ENCODE measurements at regions not wholly inside any gene's neighbourhood (a gene's known extent, or its start where the extent isn't known, plus 50 kb on each side); places are given as distances from the start of the nearest gene placed in this dataset.

DNA sequence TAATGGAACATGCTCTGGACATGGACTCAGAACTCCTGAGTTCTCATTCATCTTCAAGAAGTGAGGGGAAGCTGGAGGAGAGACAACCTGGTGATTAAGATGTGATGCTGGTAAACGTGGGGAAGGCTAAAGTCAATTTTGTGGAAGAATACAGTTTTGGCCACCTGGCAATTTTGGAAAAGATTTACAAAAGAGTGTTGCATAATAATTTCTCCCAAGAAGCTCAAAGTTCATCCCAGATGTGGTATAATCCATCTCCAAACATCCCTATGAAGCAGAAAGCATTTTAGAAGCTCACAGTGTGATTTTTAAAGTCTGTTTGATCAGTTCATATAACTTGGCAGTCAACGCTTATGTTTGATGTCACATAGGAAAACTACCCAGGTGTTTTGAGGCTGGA lies 208.7 kb downstream of the LMX1A start:
- no peak for ATAC-seq
- TF ChIP-seq ZNF565 (CRISPR knock-in tag; conservative IDR thresholded peaks at IDR 0.05; ENCODE audit: low read depth) (no peak), TOX (CRISPR knock-in tag; IDR thresholded peaks at IDR 0.05; ENCODE audit: borderline replicate concordance) (no peak), ZNF70 (CRISPR knock-in tag; IDR thresholded peaks at IDR 0.05) (no peak), TCF4 (CRISPR knock-in tag; IDR thresholded peaks at IDR 0.05; ENCODE audit: borderline replicate concordance) (no peak), BACH2 (CRISPR knock-in tag; IDR thresholded peaks at IDR 0.05; ENCODE audit: borderline replicate concordance) (no peak), ZNF8 (CRISPR knock-in tag; IDR thresholded peaks at IDR 0.05) (no peak)

DNA sequence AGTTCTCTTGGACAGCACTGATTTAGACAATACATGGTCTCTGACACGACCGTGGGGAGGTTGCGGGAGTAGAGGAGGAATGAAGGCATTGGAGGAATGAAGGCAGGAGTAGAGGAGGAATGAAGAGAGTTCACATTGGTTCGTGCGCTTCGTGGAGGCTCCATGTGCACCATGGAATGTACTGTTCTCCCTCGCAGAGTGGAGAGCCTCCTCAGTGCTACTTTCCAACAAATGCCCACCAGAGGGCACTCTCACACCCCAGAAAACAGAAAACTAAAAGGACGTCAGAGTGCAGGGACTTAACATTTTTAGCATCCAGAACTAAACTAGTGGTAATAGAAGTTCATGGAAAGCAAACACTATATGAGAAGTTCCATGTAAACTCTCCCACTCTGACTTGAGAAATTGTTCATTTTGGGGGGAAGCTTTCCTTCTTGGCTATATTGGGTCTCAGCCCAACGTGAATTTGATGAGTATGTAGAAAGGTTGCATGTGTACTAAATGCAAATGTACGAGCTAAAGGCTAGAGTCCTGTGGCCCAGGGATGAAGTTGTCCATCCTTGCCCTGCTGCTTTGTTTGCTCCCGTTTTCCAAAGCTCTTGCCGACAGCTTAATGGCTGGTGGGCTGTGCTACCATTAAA lies 211.6 kb downstream of the LMX1A start:
- peak; percentile 99 for ATAC-seq
- TF ChIP-seq TOX (CRISPR knock-in tag; IDR thresholded peaks at IDR 0.05; ENCODE audit: borderline replicate concordance) (no peak), RARB (CRISPR knock-in tag; IDR thresholded peaks at IDR 0.05) (no peak), ZFP3 (CRISPR knock-in tag; IDR thresholded peaks at IDR 0.05) (no peak), ZNF70 (CRISPR knock-in tag; IDR thresholded peaks at IDR 0.05) (no peak), OSR1 (CRISPR knock-in tag; IDR thresholded peaks at IDR 0.05) (no peak), ISL1 (CRISPR knock-in tag; IDR thresholded peaks at IDR 0.05) (no peak)
- TF ChIP-seq, protein P1, sequence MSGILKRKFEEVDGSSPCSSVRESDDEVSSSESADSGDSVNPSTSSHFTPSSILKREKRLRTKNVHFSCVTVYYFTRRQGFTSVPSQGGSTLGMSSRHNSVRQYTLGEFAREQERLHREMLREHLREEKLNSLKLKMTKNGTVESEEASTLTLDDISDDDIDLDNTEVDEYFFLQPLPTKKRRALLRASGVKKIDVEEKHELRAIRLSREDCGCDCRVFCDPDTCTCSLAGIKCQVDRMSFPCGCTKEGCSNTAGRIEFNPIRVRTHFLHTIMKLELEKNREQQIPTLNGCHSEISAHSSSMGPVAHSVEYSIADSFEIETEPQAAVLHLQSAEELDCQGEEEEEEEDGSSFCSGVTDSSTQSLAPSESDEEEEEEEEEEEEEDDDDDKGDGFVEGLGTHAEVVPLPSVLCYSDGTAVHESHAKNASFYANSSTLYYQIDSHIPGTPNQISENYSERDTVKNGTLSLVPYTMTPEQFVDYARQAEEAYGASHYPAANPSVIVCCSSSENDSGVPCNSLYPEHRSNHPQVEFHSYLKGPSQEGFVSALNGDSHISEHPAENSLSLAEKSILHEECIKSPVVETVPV (CRISPR knock-in tag; IDR thresholded peaks at IDR 0.05) = no peak

DNA sequence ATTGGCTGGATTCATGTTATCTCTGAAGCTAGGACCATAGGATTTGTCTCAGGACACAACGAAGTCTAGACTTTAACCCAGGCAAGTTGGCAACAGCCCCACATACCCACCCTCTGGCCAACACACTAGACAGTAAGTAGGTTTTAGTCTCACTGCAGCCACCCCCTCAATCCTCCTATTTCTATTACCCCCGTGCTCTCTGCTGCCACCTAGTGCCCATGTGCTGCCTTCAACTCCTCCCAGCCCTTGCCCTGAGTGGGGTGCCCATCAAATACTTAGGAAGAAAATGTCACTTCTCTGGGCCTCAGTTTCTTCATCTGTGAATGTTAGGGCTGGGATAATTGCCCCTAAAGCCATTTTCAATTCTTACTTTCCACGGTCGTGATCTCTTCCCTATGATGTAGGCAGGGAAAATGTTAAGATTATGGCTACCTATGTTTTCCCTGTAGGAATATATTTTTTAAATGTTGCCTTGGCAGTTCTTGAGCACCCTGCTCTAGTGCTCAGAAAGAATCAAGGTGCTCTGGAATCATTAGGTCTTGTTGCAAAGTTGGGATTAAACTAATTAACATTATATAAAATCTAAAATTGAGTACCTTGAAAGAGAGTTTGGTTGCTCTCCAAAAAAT lies 213.0 kb downstream of the LMX1A start:
- ATAC-seq = peak; percentile 36; the same call in 1 of the 3 replicates
- TF ChIP-seq ZFP3 (CRISPR knock-in tag; IDR thresholded peaks at IDR 0.05) = no peak
- TF ChIP-seq, protein P2, sequence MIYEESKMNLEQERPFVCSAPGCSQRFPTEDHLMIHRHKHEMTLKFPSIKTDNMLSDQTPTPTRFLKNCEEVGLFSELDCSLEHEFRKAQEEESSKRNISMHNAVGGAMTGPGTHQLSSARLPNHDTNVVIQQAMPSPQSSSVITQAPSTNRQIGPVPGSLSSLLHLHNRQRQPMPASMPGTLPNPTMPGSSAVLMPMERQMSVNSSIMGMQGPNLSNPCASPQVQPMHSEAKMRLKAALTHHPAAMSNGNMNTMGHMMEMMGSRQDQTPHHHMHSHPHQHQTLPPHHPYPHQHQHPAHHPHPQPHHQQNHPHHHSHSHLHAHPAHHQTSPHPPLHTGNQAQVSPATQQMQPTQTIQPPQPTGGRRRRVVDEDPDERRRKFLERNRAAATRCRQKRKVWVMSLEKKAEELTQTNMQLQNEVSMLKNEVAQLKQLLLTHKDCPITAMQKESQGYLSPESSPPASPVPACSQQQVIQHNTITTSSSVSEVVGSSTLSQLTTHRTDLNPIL (CRISPR knock-in tag; IDR thresholded peaks at IDR 0.05; ENCODE audit: low read depth) = no peak
- TF ChIP-seq ZNF565 (CRISPR knock-in tag; conservative IDR thresholded peaks at IDR 0.05; ENCODE audit: low read depth) = no peak
- TF ChIP-seq ZC3H10 (CRISPR knock-in tag; IDR thresholded peaks at IDR 0.05) = no peak
- no peak for TF ChIP-seq ARNTL (CRISPR knock-in tag; IDR thresholded peaks at IDR 0.05; ENCODE audit: borderline replicate concordance, low read depth)
- TF ChIP-seq TOX (CRISPR knock-in tag; IDR thresholded peaks at IDR 0.05; ENCODE audit: borderline replicate concordance) = no peak
- TF ChIP-seq ZFP30 (CRISPR knock-in tag; IDR thresholded peaks at IDR 0.05) = no peak
- no peak for TF ChIP-seq ZNF70 (CRISPR knock-in tag; IDR thresholded peaks at IDR 0.05)
- TF ChIP-seq RARB (CRISPR knock-in tag; IDR thresholded peaks at IDR 0.05) = no peak
- TF ChIP-seq, protein P3, sequence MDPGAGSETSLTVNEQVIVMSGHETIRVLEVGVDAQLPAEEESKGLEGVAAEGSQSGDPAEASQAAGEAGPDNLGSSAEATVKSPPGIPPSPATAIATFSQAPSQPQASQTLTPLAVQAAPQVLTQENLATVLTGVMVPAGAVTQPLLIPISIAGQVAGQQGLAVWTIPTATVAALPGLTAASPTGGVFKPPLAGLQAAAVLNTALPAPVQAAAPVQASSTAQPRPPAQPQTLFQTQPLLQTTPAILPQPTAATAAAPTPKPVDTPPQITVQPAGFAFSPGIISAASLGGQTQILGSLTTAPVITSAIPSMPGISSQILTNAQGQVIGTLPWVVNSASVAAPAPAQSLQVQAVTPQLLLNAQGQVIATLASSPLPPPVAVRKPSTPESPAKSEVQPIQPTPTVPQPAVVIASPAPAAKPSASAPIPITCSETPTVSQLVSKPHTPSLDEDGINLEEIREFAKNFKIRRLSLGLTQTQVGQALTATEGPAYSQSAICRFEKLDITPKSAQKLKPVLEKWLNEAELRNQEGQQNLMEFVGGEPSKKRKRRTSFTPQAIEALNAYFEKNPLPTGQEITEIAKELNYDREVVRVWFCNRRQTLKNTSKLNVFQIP (CRISPR knock-in tag; IDR thresholded peaks at IDR 0.05; ENCODE audit: borderline replicate concordance, low read depth) = no peak
- no peak for TF ChIP-seq CSDC2 (CRISPR knock-in tag; IDR thresholded peaks at IDR 0.05)
- TF ChIP-seq ISL1 (CRISPR knock-in tag; IDR thresholded peaks at IDR 0.05) = no peak
- TF ChIP-seq, protein P4, sequence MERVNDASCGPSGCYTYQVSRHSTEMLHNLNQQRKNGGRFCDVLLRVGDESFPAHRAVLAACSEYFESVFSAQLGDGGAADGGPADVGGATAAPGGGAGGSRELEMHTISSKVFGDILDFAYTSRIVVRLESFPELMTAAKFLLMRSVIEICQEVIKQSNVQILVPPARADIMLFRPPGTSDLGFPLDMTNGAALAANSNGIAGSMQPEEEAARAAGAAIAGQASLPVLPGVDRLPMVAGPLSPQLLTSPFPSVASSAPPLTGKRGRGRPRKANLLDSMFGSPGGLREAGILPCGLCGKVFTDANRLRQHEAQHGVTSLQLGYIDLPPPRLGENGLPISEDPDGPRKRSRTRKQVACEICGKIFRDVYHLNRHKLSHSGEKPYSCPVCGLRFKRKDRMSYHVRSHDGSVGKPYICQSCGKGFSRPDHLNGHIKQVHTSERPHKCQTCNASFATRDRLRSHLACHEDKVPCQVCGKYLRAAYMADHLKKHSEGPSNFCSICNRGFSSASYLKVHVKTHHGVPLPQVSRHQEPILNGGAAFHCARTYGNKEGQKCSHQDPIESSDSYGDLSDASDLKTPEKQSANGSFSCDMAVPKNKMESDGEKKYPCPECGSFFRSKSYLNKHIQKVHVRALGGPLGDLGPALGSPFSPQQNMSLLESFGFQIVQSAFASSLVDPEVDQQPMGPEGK (CRISPR knock-in tag; IDR thresholded peaks at IDR 0.05; ENCODE audit: borderline replicate concordance) = no peak
- TF ChIP-seq OSR1 (CRISPR knock-in tag; IDR thresholded peaks at IDR 0.05) = no peak
- no peak for TF ChIP-seq GLIS3 (CRISPR knock-in tag; IDR thresholded peaks at IDR 0.05)
- TF ChIP-seq, protein P1 (CRISPR knock-in tag; IDR thresholded peaks at IDR 0.05) = no peak
- TF ChIP-seq ZNF8 (CRISPR knock-in tag; IDR thresholded peaks at IDR 0.05) = no peak
